DMS53 treated with DMSO at 0.1 percent for 48 hours (cell line): ENCODE measurements at regions not wholly inside any gene's neighbourhood (a gene's known extent, or its start where the extent isn't known, plus 50 kb on each side); places are given as distances from the start of the nearest gene placed in this dataset.

ENCODE experiments used
- DNase-seq: peaks from one replicate; lab custom pipeline; 2025; ENCODE audit not compliant: unreplicated experiment; lab: John Stamatoyannopoulos, UW

DNA sequence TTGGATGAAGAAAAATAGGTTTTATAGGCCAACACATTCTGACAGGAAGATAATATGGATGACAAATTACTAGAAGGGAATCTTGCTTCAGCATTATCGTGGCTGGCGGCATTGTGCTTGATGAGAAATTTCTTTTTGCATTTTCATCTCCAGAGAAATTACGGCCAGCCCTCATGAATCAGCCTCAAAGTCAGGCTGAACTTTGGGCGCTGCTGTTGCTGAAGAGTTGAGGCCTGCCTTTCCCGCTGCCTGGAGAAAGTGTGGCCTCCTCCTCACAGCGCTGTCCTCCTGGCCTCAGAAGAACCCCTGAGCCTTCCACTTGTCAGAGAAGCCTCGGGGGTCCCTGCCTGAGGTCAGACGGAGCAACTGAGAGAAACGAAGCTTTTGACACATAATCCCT is 272.4 kb upstream of the KCNIP4 start:
- no peak for DNase-seq

DNA sequence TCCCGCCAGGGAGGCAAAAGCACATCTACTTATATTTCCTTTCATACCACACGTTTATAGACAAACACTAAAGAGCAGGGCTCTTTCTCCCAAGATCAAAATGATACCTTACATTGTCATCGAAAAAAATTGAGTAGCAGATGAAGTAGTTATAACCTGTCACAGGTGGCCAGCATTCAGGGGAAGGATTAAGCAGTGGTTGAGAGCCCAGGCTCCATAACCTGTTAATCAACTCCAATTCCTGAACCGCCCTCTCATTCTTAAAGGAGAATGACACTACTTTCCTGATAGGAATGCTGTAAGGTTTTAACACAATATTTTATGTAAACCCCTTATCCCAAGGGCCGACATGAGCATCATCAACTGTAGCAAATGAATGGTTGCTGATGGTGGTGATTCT is 268.9 kb upstream of the KCNIP4 start:
- DNase-seq = no peak

DNA sequence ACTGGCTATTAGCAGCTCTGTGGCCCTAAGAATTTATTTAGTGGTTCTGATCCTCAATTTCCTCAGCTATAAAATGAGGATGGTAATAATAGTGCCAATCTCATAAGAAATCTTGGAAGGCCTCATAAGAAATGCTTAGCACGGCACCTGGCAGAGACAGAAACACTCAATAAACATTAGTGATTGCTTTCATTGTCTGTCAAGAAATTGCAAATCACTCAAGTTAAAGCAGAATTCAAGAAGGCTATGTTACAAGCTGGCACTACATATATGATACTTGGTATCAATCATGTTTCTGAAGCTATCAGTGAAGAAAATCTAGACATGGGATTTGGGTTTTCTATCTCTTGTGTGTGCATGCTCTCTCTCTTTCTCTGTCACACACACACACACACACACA is 267.7 kb upstream of the KCNIP4 start:
- no peak for DNase-seq

DNA sequence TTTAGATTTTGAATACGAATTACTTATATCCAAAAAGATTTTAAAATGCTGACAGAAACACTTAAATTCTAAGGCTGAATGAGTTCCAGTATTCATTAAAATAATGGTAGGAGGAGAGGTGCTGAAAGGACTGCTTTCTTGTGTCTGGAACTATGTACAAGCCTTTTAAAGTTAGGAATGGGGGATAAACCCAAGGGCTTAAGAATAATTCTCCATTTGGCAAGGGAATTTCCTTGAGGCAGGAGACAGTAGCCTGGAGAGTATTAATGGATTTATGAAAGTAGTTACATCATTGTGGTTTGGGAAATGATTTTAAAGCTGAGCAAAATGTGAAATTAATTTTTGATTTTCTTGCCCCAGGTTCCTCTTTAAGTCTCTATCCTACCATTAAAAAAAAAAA is 266.5 kb upstream of the KCNIP4 start:
- DNase-seq = no peak

DNA sequence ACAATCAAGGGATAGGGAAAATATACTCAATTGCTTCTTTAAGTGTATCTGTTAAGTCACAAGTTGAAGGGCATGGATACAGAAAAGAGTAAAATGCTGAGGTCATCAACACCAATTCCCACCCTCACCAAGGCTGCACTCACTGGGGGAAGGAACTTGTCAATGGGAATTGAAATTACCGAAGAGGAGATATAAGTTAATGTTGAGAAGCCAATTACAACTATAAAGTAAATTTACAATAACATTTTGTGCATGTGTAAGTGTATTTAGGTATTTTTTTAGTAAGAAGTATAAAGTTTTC is 255.1 kb upstream of the KCNIP4 start:
- DNase-seq = no peak

DNA sequence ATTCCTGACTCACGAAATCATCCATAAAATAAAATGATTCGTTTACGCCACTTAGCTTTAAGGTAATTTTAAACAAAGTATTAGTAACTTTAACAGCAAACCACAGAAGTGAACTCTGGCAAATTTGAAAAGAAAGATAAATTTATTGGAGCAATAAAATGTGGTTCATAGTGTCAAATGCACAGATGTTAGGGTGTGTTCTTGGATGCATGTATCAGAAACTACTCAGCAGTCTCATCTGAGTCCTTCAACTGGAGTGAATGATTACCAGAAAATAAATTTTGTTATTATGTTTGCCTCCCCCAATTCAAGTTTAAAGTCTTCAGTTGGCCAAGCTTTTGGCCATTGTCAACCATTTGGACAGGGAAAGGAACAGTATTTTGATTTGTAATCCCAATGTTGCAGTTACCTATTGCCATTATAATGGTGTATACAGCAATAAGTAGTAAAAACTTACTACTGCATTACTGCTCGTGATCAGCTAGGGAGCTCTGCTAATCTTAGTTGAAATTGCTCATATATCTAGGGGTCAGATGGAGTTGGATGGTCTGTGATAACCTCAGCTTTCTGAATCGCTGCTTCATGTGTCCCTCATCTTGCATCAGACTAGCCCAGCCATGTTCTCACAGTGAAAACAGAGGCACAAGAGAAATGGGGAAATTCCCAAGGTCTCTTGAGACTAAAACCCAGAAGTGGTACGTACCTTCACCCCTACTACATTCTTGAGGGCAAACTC is 254.6 kb upstream of the KCNIP4 start:
- DNase-seq = no peak

DNA sequence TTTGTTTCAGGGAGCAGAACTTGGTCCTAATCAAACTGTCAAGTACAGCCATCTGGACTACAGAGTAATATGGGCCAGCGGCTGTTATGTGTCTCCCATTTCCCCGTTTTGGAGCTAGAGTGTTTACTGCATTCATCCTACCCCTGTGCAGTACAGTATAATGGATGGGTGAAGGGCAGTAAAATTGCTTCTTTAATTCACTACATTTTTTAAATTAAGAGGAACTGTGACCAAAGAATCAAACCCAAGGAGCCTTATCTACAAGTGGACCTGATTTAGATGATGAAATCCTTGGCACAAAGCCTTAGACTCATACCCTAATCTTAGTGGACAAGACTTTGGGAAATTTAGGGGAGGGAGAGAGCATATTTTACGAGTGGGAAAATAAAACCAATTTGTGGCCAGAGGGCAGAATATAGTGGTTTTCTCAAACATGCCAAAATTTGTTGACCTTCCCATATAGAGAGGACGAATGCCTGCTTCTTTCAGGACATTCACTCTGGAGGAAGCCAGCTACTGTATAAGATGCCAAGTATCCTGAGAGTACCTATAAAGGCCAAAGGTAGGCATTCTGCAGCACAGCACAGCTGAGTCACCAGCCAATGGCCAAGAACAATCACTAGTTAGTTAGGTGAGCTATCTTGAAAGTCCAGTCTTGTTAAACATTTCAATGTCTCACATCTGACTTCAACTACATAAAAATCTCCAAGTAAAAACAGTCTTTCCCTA is 253.8 kb upstream of the KCNIP4 start:
- no peak for DNase-seq

DNA sequence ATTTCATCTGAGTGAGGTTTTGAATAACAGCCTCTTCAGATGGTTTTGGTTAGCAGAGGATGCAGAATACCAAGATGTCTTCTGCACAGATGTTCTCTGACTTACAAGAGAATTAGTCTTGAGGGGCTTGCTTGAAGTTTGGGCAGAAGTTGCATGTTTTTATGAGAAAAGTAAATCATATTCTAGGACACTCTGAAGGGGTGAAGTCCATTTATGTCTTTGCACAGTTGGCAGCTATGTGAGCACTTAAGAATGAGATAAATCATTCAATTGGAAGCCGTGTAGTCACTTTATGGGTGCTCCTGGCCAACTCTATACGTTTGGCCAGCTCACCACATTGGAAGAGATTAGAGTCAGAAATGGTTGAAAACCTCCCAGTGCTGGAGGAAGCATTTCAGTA is 252.7 kb upstream of the KCNIP4 start:
- no peak for DNase-seq

DNA sequence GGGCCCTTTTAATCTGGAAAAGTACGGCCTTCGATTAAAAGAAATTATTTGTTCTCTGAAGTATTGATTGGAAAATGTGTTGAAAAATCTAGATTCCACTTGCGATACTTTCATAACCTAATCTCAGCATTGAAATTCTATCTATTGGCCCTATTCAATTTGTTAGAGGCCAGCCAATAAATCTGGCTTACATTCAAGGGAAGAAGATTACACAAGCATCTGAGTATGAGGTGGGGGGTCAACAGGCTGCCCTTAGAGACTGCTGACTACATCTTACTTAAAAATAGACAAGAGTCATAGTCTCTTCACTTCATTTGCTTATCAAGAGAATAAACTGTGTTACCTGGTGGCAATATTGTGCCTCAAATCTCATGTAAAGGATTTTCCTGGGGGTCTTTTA is 248.0 kb upstream of the KCNIP4 start:
- DNase-seq = no peak

DNA sequence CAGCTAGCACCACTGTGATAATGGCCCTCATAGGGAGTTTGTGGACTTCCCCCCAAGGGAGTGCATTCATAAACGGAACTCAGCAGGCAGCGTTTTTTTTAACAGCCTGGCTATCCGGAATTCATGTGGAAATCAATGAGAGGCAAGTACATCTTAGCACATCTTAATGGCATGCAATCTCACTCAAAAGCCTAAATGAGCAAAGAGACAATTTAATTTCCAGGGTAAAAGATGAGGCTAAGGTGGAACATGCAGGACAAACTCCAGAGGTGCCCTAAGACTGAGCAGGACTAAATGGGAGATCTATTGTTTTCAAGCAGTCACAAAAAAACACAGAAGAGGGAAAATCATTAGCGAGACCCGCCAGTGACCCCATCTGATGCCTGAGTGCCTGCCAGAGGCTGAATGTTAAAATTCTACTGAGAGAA is 243.5 kb upstream of the KCNIP4 start:
- no peak for DNase-seq

DNA sequence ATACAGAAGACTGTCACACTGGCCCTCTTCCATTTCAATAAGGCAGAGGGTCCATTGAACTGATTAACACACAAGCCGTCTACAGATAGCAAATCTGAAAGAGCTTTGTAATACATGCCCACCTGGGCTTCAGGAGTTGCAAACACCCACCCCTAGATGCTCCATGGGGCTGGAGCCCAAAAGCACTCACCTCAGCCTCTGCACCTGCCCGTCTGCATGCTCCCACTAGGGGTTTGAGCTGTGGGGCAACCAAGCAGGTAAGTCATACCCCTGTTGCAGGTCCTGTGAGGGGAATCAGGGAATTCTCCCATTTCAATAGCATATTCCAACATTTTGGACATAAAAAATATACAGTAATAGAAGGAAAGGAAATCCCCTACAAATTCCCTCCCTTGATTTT is 243.0 kb upstream of the KCNIP4 start:
- DNase-seq = no peak

DNA sequence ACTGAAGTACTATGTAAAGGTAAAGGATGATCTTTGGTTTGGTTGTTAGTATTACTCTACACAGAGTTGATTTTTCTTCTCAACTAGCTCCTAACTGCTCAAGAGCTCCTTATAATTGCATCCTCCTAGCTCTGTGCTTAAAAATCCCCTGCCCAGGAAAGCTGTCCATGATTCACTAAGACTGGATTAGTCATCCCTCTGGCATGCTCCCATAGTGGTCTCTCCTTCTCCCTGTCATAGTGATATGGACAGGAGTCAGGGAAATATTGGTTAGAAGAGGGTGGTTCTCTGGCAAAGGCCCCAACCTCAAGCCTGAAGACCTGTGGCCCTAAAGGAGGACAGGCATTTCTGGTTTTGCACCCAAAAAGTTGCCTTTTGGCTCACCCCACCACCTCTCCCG is 242.3 kb upstream of the KCNIP4 start:
- DNase-seq = no peak

DNA sequence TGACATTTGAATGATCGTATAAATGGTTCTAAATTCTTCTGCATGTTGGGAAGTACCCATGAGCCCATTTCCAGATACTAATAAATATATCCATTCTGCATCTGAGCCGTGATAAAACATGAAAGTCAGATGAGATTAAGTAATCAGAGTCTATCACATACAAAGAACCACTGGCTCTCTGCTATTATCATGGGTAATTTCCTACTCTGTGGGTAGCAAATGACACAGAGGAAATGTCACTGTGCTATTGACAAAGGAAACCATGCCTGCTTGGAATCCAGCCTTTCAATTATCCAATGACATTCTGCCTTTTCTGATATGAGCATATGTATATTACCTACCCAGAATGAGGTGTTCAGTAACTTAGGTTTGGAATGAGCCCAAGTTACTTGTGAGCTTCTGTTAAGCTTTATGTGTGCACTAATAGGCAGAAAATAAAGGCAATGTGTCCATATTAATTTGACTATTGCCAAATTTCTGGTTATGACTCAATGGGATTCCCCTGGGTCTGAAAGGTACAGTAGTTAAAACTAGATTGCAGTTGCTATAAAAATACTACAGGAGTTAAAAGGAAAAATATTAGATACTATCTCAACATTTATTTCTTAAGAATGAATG is 238.7 kb upstream of the KCNIP4 start:
- DNase-seq = no peak

DNA sequence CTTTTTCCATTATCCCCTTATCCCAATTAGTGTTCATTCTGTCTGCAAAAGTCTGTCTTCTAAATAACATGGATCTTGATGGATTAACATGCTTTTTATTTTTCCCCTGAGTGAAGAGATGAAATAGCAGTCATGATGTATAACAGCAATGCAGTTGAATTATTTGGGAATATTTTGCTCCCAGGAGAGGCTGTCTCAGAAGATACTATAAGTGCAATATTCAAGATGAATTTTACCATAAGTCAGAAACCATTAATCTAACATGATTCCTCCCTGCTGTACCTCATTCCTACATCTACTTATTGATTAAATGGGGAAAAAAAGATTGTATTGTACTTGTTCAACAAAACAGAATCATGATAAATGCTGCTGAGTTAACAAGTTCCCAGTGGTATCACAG is 233.2 kb upstream of the KCNIP4 start:
- DNase-seq = no peak

DNA sequence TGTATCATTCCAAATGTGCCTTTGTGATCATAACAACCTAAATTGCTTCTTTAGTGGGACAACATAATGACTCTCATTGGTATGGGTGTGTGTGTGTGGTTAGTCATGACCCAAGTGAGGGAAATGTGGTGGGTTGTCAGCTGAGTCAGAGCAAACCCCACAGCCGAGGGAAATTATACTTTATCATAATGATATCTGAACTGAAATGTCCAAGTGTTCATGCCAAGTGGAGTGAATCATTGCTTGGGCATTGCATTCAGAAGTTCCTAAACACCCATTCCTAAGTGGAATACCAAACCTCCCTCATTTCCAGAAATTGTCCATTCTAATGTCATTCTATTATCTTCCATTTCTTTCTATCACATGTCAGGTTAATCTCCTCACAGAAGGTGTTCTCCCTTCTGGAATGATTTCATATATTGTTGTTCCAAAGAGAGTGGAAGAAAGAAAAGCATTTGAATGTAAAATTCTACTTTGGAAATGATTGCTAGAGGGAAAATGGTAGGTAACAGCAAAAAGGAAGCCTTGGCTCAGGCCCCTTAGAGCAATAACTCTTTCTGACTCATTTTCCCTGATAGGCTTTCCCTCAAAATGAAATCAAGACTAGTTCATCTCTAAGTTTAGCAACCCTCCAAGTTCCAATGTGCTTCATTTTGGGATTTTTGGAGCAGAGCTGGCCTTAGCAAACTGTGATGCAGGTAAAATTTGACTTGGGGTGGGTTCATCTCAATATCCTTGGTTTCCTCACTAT is 230.7 kb upstream of the KCNIP4 start:
- DNase-seq = no peak

DNA sequence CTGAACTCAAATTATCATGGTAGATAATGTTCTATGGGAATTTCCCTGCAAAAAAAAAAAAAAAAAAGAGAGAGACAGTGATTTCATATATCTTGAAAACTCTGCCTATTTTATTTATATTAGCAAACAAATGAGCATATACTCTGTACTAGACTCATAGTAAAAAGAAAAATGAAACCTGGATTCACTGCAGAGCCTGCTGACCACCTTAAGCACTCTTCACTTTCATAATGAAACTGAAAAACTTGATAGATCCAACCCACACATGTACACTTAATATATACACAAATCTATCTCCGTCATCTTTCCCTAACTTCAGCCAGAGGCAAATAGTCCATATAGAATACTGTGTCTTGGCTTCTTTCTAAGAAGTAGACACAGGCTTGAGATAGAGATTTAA is 226.1 kb upstream of the KCNIP4 start:
- DNase-seq = no peak

DNA sequence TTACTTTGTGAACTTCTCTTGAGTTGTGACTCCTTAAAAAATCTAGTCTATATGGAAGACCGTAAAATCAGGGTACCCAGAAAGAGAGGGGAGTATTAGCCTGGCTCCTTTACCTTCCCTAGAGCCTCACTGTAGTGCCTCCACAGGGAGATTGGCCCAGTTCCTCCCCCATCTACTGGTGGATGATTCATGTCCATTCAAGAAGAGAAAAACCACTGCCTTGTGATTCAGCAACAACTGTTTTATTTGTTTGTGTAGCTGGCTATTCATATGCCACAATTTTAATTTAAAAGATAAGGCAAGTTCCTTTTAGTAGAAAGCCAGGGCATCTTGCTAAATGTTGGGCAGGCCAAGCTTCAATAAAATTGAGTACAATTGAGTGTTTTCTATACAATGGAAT is 221.8 kb upstream of the KCNIP4 start:
- no peak for DNase-seq

DNA sequence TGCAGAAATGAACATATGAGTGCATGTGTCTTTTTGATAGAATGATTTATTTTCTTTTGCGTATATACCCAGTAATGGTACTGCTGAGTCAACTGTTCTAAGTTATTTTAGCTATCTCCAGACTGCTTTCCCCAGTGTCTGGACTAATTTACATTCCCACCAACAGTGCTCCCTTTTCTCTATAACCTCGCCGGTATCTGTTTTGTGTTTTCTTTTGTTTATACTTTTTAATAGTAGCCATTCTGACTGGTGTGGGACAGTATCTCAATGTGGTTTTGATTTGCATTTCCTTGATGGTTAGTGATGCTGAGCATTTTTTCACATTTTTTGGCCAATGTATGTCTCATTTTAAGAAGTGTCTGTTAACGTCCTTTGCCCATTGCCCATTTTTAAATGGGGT is 218.6 kb upstream of the KCNIP4 start:
- no peak for DNase-seq

DNA sequence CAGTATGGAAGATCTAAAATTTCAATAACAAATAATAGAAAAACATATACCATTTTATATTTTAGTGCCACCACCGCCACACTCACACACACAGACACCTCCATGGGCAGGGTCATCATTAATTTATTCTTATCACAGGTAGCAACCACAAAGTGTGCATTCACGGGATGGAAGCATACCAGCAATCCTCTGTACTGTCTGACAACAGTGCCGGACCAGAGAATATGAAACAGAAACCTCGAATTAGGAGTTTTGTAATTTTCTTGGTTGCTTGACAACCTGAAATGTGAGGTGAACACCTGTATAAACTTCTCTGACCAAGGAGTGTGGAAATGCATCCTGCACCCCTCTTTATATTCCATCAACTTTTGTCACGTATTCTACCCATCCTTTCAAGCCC is 213.9 kb upstream of the KCNIP4 start:
- DNase-seq = no peak

DNA sequence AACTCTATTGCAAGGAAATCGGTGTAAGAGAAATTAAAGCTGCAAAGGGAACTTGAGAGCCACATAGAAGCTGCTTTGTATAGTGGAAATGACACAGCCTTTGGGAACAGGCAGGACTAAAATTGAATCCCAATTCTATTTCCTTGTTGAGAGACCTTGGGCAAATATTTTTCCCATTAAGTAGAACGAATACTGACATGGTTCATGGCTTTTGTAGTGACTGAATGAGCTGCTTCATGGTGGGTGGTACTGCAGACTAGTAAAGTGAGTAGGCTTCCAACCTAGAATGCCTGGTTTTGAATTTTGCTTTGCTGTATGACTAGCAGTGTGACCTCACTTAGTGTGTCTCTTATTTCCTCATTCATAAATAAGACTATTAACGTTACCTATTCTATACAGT is 182.2 kb upstream of the KCNIP4 start:
- no peak for DNase-seq

DNA sequence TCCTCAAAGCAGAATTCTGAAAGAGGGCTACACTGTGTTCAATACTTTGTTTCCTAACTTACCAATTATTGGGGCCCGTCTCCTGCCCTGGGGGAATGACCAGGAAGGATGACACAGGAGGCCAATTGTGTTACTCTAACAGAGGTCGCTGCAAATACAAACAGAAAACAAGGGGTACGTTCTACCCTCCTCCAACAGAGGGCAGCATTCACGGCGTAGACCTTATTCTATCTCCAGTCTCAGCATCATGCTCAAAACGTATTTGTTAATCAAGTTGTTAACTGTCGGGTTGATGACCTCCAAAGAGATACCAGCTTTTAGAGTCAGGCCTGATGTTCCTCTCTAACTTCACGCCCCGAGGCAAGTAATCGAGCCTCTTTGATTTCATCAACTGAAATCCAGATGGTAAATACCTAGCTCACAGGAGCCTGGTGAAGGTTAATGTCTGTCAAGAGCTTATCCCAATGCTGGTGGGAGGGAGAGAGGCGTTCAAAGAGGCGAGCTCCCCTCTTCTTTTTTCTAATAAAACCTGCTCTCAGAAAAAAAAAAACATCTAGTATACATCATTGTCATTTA is 181.0 kb upstream of the KCNIP4 start:
- peak; percentile 78 for DNase-seq

DNA sequence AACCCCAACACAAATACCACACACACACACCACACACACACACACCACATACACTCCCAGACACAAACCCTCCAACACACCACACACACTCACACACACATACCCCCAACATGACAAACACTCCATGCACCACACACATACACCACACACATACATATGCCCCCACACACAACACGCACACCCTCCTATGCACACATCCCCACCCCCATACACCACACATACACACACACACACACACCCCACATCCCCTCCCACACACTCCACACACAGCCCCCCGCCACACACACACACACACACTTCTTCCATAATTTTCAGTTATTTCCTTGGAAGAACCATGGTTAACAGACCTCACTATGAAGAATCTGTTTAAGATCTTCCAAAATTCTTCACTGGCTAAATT is 173.5 kb upstream of the KCNIP4 start:
- DNase-seq = no peak
